ENCODE measurements at regions not wholly inside any gene's neighbourhood (a gene's known extent, or its start where the extent isn't known, plus 50 kb on each side); places are given as distances from the start of the nearest gene placed in this dataset.

DNA sequence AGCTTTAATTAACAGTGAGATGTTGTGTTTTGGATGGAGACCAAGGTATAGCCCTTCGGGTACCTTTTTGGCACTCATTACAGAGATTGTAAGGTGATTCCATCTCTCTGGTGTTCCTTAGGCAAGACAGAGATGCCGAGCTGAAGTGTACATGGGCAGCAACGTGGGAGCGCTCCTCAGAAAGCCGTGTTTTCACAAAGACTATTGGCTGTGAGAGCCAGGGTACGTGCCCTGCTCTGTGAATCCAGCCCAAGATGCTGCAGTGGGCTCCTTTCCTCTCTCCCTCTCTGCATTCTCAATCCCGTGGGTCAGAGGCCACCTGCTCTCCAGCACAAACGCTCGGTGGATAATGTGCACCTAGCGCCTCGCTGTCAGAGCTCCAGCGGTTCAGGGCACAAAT, 203.0 kb upstream of the EPHA4 start:
- Histone ChIP-seq H4K8ac (ENCODE audit: low read depth in 2 of 2, low read length in 2 of 2) (no peak overlapping the region), H4K20me1 (ENCODE audit: insufficient read depth, low read length) (no peaks in the 10 kb centered on the region; the same call in 1 of the 2 replicates), H3K4me1 (ENCODE audit: control insufficient read depth, insufficient read depth, low read length) (no peaks in the 10 kb centered on the region), H3K4me2 (ENCODE audit: low read depth, low read length) (no peak overlapping the region), H4K91ac (ENCODE audit: insufficient read depth, low read depth, low read length) (no peak overlapping the region), H3K36me3 (ENCODE audit: control insufficient read depth, insufficient read depth, low read length) (no peaks in the 10 kb centered on the region), H3K4me3 (ENCODE audit: insufficient read depth, low read depth, low read length) (no peak overlapping the region), H2BK120ac (ENCODE audit: low read depth, low read length) (no peak overlapping the region), H3K14ac (replicated peaks; ENCODE audit: low read depth, low read length) (no peak overlapping the region), H3K9ac (ENCODE audit: low read depth, low read length) (no peak overlapping the region), H2AK9ac (replicated peaks; ENCODE audit: low read depth, low read length, poor library complexity) (no peak overlapping the region), H3K9me1 (ENCODE audit: insufficient read depth, low read length) (no peaks in the 10 kb centered on the region), H2BK15ac (ENCODE audit: low read depth, low read length) (no peak overlapping the region), H3K9me3 (ENCODE audit: control insufficient read depth, insufficient read depth, low read length) (no peaks in the 10 kb centered on the region), H3K79me1 (ENCODE audit: low read depth in 1 of 2, low read length in 2 of 2) (no peaks in the 10 kb centered on the region), H3K4ac (ENCODE audit: low read depth, low read length) (no peak overlapping the region), H3K27ac (ENCODE audit: insufficient read depth, low read length) (no peak overlapping the region), H3K18ac (ENCODE audit: low read depth, low read length) (no peak overlapping the region), H3K56ac (ENCODE audit: extremely low read depth, insufficient read depth, low read length) (no peak overlapping the region), H2BK5ac (ENCODE audit: low read depth, low read length, poor library complexity, severe bottlenecking) (no peak overlapping the region), H2BK20ac (ENCODE audit: low read depth, low read length) (no peak overlapping the region), H3K23ac (ENCODE audit: low read depth, low read length) (no peak overlapping the region), H2AK5ac (ENCODE audit: low read depth, low read length) (no peak overlapping the region), H2AFZ (replicated peaks; ENCODE audit: low read length, poor library complexity) (no peak overlapping the region), H4K5ac (ENCODE audit: low read depth, low read length) (no peak overlapping the region), H3K27me3 (ENCODE audit: control insufficient read depth, insufficient read depth, low read length) (peaks cover 1% of the 10 kb centered on the region; the same call in 1 of the 2 replicates)
- BruUV-seq (replicated peaks), result no TSS peak
- dilution Hi-C loops (cut with HindIII; ENCODE audit: low sequenced_read_pairs, unreplicated experiment), result no loop called here
- CTCF ChIA-PET, result no interaction called here
- TF ChIP-seq CEBPB (IDR thresholded peaks at IDR 0.05; ENCODE audit: low read depth, low read length) (no peak), RCOR1 (IDR thresholded peaks at IDR 0.05; ENCODE audit: insufficient replicate concordance, low read length) (no peak), BHLHE40 (IDR thresholded peaks at IDR 0.05; ENCODE audit: low read depth, low read length) (no peak), RFX5 (IDR thresholded peaks at IDR 0.05; ENCODE audit: low read depth, low read length) (no peak), ELK1 (IDR thresholded peaks at IDR 0.05; ENCODE audit: borderline replicate concordance, low read depth, low read length) (no peak), RAD21 (IDR thresholded peaks at IDR 0.05; ENCODE audit: low read length) (no peak), MAZ (IDR thresholded peaks at IDR 0.05; ENCODE audit: borderline replicate concordance, low read depth, low read length) (no peak), MXI1 (IDR thresholded peaks at IDR 0.05; ENCODE audit: borderline replicate concordance, low read depth, low read length) (no peak), SMC3 (IDR thresholded peaks at IDR 0.05; ENCODE audit: low read depth, low read length) (no peak), FOS (IDR thresholded peaks at IDR 0.05; ENCODE audit: low read depth, low read length) (no peak), MAFK (IDR thresholded peaks at IDR 0.05; ENCODE audit: low read depth, low read length) (no peak), NFE2L2 (IDR thresholded peaks at IDR 0.05; ENCODE audit: low read depth, low read length) (no peak), USF2 (IDR thresholded peaks at IDR 0.05; ENCODE audit: low read depth, low read length) (no peak)
- TF ChIP-seq, protein P1, sequence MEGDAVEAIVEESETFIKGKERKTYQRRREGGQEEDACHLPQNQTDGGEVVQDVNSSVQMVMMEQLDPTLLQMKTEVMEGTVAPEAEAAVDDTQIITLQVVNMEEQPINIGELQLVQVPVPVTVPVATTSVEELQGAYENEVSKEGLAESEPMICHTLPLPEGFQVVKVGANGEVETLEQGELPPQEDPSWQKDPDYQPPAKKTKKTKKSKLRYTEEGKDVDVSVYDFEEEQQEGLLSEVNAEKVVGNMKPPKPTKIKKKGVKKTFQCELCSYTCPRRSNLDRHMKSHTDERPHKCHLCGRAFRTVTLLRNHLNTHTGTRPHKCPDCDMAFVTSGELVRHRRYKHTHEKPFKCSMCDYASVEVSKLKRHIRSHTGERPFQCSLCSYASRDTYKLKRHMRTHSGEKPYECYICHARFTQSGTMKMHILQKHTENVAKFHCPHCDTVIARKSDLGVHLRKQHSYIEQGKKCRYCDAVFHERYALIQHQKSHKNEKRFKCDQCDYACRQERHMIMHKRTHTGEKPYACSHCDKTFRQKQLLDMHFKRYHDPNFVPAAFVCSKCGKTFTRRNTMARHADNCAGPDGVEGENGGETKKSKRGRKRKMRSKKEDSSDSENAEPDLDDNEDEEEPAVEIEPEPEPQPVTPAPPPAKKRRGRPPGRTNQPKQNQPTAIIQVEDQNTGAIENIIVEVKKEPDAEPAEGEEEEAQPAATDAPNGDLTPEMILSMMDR (conservative IDR thresholded peaks at IDR 0.05; ENCODE audit: low read depth, low read length), result no peak
- intact Hi-C loops (cut with micrococcal nuclease), result no loop called here
- POLR2A ChIA-PET (ENCODE audit: unreplicated experiment), result no interaction called here
- DNase-seq (no peak), ATAC-seq (ENCODE audit: low read depth) (no peak)
- WGBS, 2 experiments (ENCODE audit: extremely low coverage in 2 of 2, insufficient read length in 1 of 2), result 63% methylated on average over 2 of the region's 12 CpGs; no CpG with 5 or more reads in 1 of the 2 experiments
- in situ Hi-C loops (cut with MboI; ENCODE audit: low sequenced_read_pairs), result no loop called here
